H1 (cell line): ENCODE measurements at regions not wholly inside any gene's neighbourhood (a gene's known extent, or its start where the extent isn't known, plus 50 kb on each side); places are given as distances from the start of the nearest gene placed in this dataset.

ENCODE experiments used
- CTCF ChIA-PET: fragments of 300-600 bp; sonication (Branson Sonifier 250); formaldehyde crosslinking; loops from one replicate; lab custom pipeline; 2021; ENCODE audit not compliant: partially characterized antibody; lab: Charles Lee
- POLR2A ChIA-PET: fragments of 300-600 bp; sonication (Branson Sonifier 250); formaldehyde crosslinking; loops from one replicate; lab custom pipeline; 2021; ENCODE audit warnings: inconsistent platforms; ENCODE audit not compliant: partially characterized antibody; lab: Charles Lee
- DNase-seq, 2 experiments: peaks; one replicate each; pipeline versions ENCODE4 v3.0.0 to v3.0.0-alpha.2; 2010 to 2022; ENCODE audit warnings: low spot score in 2 of 2, low read depth in 1 of 2, mixed read lengths in 1 of 2
- FAIRE-seq: peaks from 2 replicates; lab custom pipeline; 2011; peaks lifted over from hg19 to GRCh38; lab: Jason Lieb, UNC
- H2AFZ ChIP-seq: 2 replicates; pipeline ENCODE4 v1.8.1; 2012; ENCODE audit warnings: low read length, inconsistent platforms
- H2AK5ac ChIP-seq: 2 replicates; pipeline ENCODE4 v1.6.1; 2013; ENCODE audit warnings: low read depth, low read length
- H2BK120ac ChIP-seq: replicated peaks from 2 replicates; pipeline ENCODE3; 2013; ENCODE audit warnings: low read depth, low read length, inconsistent platforms
- H2BK12ac ChIP-seq: 2 replicates; pipeline ENCODE4 v1.6.1; 2013; ENCODE audit warnings: low read depth, low read length
- H2BK15ac ChIP-seq: 2 replicates; pipeline ENCODE4 v1.6.1; 2013; ENCODE audit warnings: low read length
- H2BK20ac ChIP-seq: 2 replicates; pipeline ENCODE4 v1.6.1; 2013; ENCODE audit warnings: low read length
- H2BK5ac ChIP-seq: 2 replicates; pipeline ENCODE4 v1.6.1; 2013; ENCODE audit warnings: low read depth, low read length
- H3K14ac ChIP-seq: 2 replicates; pipeline ENCODE4 v1.6.1; 2013; ENCODE audit warnings: inconsistent platforms; ENCODE audit not compliant: insufficient read length
- H3K18ac ChIP-seq: 2 replicates; pipeline ENCODE4 v1.6.1; 2013; ENCODE audit warnings: low read length; ENCODE audit errors: extremely low read depth
- H3K23ac ChIP-seq: 2 replicates; pipeline ENCODE4 v1.6.1; 2013; ENCODE audit warnings: inconsistent platforms; ENCODE audit not compliant: insufficient read length
- H3K23me2 ChIP-seq: 2 replicates; pipeline ENCODE4 v1.6.1; 2013; ENCODE audit warnings: low read depth, low read length
- H3K27ac ChIP-seq: 2 replicates; pipeline ENCODE4 v1.6.1; 2011; ENCODE audit warnings: low read depth, low read length, inconsistent platforms
- H3K27me3 ChIP-seq, 4 experiments: replicated peaks in 1 of 4; 1 replicate in 1 of 4; 2 replicates in 3 of 4; pipeline versions ENCODE4 v1.6.1 to v1.8.1; 2011 to 2013; ENCODE audit warnings: low read length in 3 of 4, mild to moderate bottlenecking in 3 of 4, inconsistent platforms in 2 of 4, mixed read lengths in 2 of 4, moderate library complexity in 1 of 4; ENCODE audit not compliant: control insufficient read depth in 3 of 4, insufficient read depth in 3 of 4; ENCODE audit errors: extremely low read depth in 1 of 4
- H3K36me3 ChIP-seq, 4 experiments: 2 replicates each; pipeline versions ENCODE4 v1.6.1 to v1.8.1; 2011 to 2013; ENCODE audit warnings: mild to moderate bottlenecking in 4 of 4, low read length in 3 of 4, moderate library complexity in 2 of 4, control low read depth in 1 of 4, inconsistent platforms in 1 of 4; ENCODE audit not compliant: insufficient read depth in 4 of 4, control insufficient read depth in 2 of 4
- H3K4ac ChIP-seq: replicated peaks from 2 replicates; pipeline ENCODE3; 2013; ENCODE audit warnings: low read length, low read depth, mixed read lengths, inconsistent platforms; ENCODE audit not compliant: insufficient read length
- H3K4me1 ChIP-seq, 4 experiments: replicated peaks in 1 of 4; 1 replicate in 1 of 4; 2 replicates in 3 of 4; pipeline versions ENCODE4 v1.6.1 to v1.8.1; 2011 to 2013; ENCODE audit warnings: low read length in 3 of 4, inconsistent platforms in 2 of 4, mixed read lengths in 1 of 4; ENCODE audit not compliant: insufficient read depth in 4 of 4, control insufficient read depth in 3 of 4
- H3K4me2 ChIP-seq, 2 experiments: 2 replicates each; pipeline versions ENCODE4 v1.6.1 to v1.8.1; 2011 to 2013; ENCODE audit warnings: low read depth in 2 of 2, low read length in 2 of 2, control low read depth in 1 of 2, inconsistent platforms in 1 of 2, mild to moderate bottlenecking in 1 of 2; ENCODE audit not compliant: insufficient read depth in 1 of 2
- H3K4me3 ChIP-seq, 4 experiments: fragments of 200-600, 300-600 bp in 1 of 4; sonication (generic), shearing (Covaris generic), sonication (Bioruptor Twin) in 1 of 4; 2 replicates each; pipeline versions ENCODE4 v1.5.1 to v1.8.1; 2011 to 2016; ENCODE audit warnings: low read length in 4 of 4, low read depth in 3 of 4, control low read depth in 2 of 4, inconsistent platforms in 2 of 4, mild to moderate bottlenecking in 2 of 4, mixed read lengths in 1 of 4, moderate library complexity in 1 of 4; ENCODE audit not compliant: insufficient read depth in 2 of 4; ENCODE audit errors: extremely low read depth in 1 of 4
- H3K56ac ChIP-seq: replicated peaks from 2 replicates; pipeline ENCODE3; 2013; ENCODE audit warnings: low read depth, mild to moderate bottlenecking, mixed read lengths, low read length, inconsistent platforms; ENCODE audit not compliant: insufficient read length
- H3K79me1 ChIP-seq: 2 replicates; pipeline ENCODE4 v1.6.1; 2013; ENCODE audit warnings: low read depth, low read length, control low read depth
- H3K79me2 ChIP-seq, 2 experiments: 2 replicates each; pipeline versions ENCODE4 v1.6.1 to v1.8.1; 2012 to 2013; ENCODE audit warnings: low read length in 2 of 2, mild to moderate bottlenecking in 2 of 2, inconsistent platforms in 1 of 2; ENCODE audit not compliant: insufficient read depth in 2 of 2, control insufficient read depth in 1 of 2
- H3K9ac ChIP-seq, 4 experiments: replicated peaks in 1 of 4; 1 replicate in 1 of 4; 2 replicates in 3 of 4; pipeline versions ENCODE4 v1.6.1 to v1.8.1; 2011 to 2013; ENCODE audit warnings: low read depth in 3 of 4, low read length in 3 of 4, control low read depth in 2 of 4, mild to moderate bottlenecking in 2 of 4, moderate library complexity in 2 of 4, inconsistent platforms in 1 of 4; ENCODE audit errors: extremely low read depth in 1 of 4
- H3K9me3 ChIP-seq, 2 experiments: 2 replicates each; pipeline versions ENCODE4 v1.6.1 to v1.8.1; 2012 to 2013; ENCODE audit warnings: mild to moderate bottlenecking in 2 of 2, moderate library complexity in 2 of 2, control low read depth in 1 of 2, inconsistent platforms in 1 of 2, low read depth in 1 of 2, low read length in 1 of 2, mixed read lengths in 1 of 2; ENCODE audit not compliant: insufficient read depth in 2 of 2
- H4K20me1 ChIP-seq, 2 experiments: replicated peaks in 1 of 2; 2 replicates each; pipeline versions ENCODE3 to v1.8.1; 2011 to 2013; ENCODE audit warnings: inconsistent platforms in 2 of 2, low read length in 2 of 2, mild to moderate bottlenecking in 1 of 2; ENCODE audit not compliant: insufficient read depth in 2 of 2, control insufficient read depth in 1 of 2
- H4K5ac ChIP-seq: 2 replicates; pipeline ENCODE4 v1.6.1; 2013; ENCODE audit warnings: low read length, low read depth, mixed read lengths, inconsistent platforms; ENCODE audit not compliant: insufficient read length
- H4K8ac ChIP-seq: 2 replicates; pipeline ENCODE4 v1.8.0; 2013; ENCODE audit warnings: mild to moderate bottlenecking, moderate library complexity, low read length, inconsistent platforms; ENCODE audit not compliant: insufficient read depth; ENCODE audit errors: extremely low read depth
- H4K91ac ChIP-seq: replicated peaks from 2 replicates; pipeline ENCODE3; 2013; ENCODE audit warnings: low read length, mixed read lengths, inconsistent platforms; ENCODE audit not compliant: insufficient read length
- ASH2L ChIP-seq: fragments of 200-600, 300-600 bp; sonication (generic); IDR thresholded peaks from one replicate; pipeline ENCODE4 v1.7.1; 2017; ENCODE audit warnings: low read length
- CBX8 ChIP-seq: fragments of 300-800, 300-1000 bp; sonication (generic); IDR thresholded peaks from 2 replicates; pipeline ENCODE4 v1.7.1; 2016; ENCODE audit warnings: low read depth, low read length, borderline replicate concordance
- CEBPB ChIP-seq: IDR thresholded peaks from 2 replicates; pipeline ENCODE4 v1.6.1; 2012; ENCODE audit warnings: low read depth, low read length
- HDAC2 ChIP-seq, 2 experiments: fragments of 300-600 bp in 1 of 2; sonication (generic) in 1 of 2; IDR thresholded peaks; 2 replicates each; pipeline ENCODE4 v1.6.1; 2011 to 2012; ENCODE audit warnings: low read depth in 2 of 2, low read length in 2 of 2, mild to moderate bottlenecking in 2 of 2, moderate library complexity in 2 of 2, borderline replicate concordance in 1 of 2, inconsistent platforms in 1 of 2
- JUND ChIP-seq: IDR thresholded peaks from 2 replicates; pipeline ENCODE4 v1.6.1; 2011; ENCODE audit warnings: mild to moderate bottlenecking, improper control_type of control experiment, low read length
- KDM5A ChIP-seq: fragments of 200-600 bp; IDR thresholded peaks from 2 replicates; pipeline ENCODE4 v1.7.1; 2012; ENCODE audit warnings: mild to moderate bottlenecking, low read length, inconsistent platforms, mixed read lengths
- NRF1 ChIP-seq: IDR thresholded peaks from 2 replicates; pipeline ENCODE4 v1.6.1; 2011; ENCODE audit warnings: mild to moderate bottlenecking, low read depth, low read length, improper control_type of control experiment
- RXRA ChIP-seq: IDR thresholded peaks from 2 replicates; pipeline ENCODE4 v1.6.1; 2011; ENCODE audit warnings: low read depth, mild to moderate bottlenecking, low read length, moderate library complexity; ENCODE audit not compliant: insufficient read depth
- SIN3A ChIP-seq, 2 experiments: IDR thresholded peaks in 1 of 2; conservative IDR thresholded peaks in 1 of 2; 2 replicates each; pipeline ENCODE4 v1.6.1; 2011 to 2012; ENCODE audit warnings: low read length in 2 of 2, improper control_type of control experiment in 1 of 2, low read depth in 1 of 2, mild to moderate bottlenecking in 1 of 2
- SIX5 ChIP-seq: IDR thresholded peaks from 2 replicates; pipeline ENCODE4 v1.6.1; 2011; ENCODE audit warnings: mild to moderate bottlenecking, low read depth, low read length
- SP1 ChIP-seq: IDR thresholded peaks from 2 replicates; pipeline ENCODE4 v1.6.1; 2011; ENCODE audit warnings: low read depth, low read length
- SP4 ChIP-seq: IDR thresholded peaks from 2 replicates; pipeline ENCODE4 v1.6.1; 2012; ENCODE audit warnings: low read length, inconsistent platforms
- TBP ChIP-seq: IDR thresholded peaks from 2 replicates; pipeline ENCODE4 v1.6.1; 2011; ENCODE audit warnings: low read depth, low read length, improper control_type of control experiment
- TCF12 ChIP-seq: IDR thresholded peaks from 2 replicates; pipeline ENCODE4 v1.6.1; 2011; ENCODE audit warnings: low read depth, mild to moderate bottlenecking, low read length
- WGBS, 2 experiments: shearing (Covaris generic) in 1 of 2; methylation state at CpG; one replicate each; pipeline versions ENCODE4 v1.1.6 to v1.1.7; 2013 to 2015; ENCODE audit warnings: low lambda C conversion rate in 2 of 2, mixed read lengths in 2 of 2, inconsistent platforms in 1 of 2, low coverage in 1 of 2, missing lambda C conversion rate in 1 of 2; ENCODE audit not compliant: insufficient replicate concordance in 2 of 2, insufficient coverage in 1 of 2, insufficient read length in 1 of 2; ENCODE audit errors: extremely low coverage in 1 of 2, missing lambda C conversion rate in 1 of 2; 5-methylcytosine and 5-hydroxymethylcytosine counted together
- TF ChIP-seq, protein P1 (sequence below): IDR thresholded peaks from 2 replicates; pipeline ENCODE4 v1.6.1; 2012; ENCODE audit warnings: low read length, inconsistent platforms

DNA sequence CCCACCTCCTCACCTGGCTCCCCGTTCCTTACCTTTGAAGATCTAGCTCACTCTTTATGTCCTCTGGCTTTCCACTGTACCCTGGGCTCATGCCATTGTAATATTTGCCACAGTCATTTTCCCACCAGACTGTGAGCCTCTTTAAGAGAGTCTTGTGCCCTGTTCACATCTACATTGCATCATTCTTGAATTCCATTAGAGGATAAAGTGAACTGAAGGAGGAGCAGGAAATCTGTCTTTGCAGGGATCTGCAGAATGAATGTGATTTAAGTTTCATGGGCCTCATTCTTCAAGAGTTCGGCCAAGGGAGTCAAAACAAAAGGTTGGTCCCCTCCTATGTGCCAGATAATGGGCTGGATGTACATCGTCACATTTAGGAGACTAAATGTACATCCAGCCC is 272.6 kb upstream of the CITED2 start:
- H2BK12ac ChIP-seq = no peak overlapping the region
- no peaks in the 10 kb centered on the region for H3K79me1 ChIP-seq
- H3K27me3 ChIP-seq = no peaks in the 10 kb centered on the region
- H3K79me2 ChIP-seq = no peaks in the 10 kb centered on the region
- no peak overlapping the region for H3K4me3 ChIP-seq
- H3K9ac ChIP-seq = no peak overlapping the region
- H4K20me1 ChIP-seq = no peaks in the 10 kb centered on the region
- H3K4me2 ChIP-seq = no peak overlapping the region
- no peaks in the 10 kb centered on the region for H3K23me2 ChIP-seq
- H2AK5ac ChIP-seq = no peak overlapping the region
- H4K5ac ChIP-seq = no peak overlapping the region
- ChIA-PET POLR2A (no interaction called here), CTCF (no interaction called here)
- H2BK20ac ChIP-seq = no peak overlapping the region
- DNase-seq = no peak
- no peak overlapping the region for H2BK120ac ChIP-seq
- no peak overlapping the region for H2AFZ ChIP-seq
- H2BK5ac ChIP-seq = no peak overlapping the region
- no peaks in the 10 kb centered on the region for H3K36me3 ChIP-seq
- no peak overlapping the region for H3K56ac ChIP-seq
- H2BK15ac ChIP-seq = no peak overlapping the region
- no peak overlapping the region for H3K4ac ChIP-seq
- H3K18ac ChIP-seq = no peak overlapping the region
- H3K27ac ChIP-seq = no peak overlapping the region
- 87% methylated on average over 3 of the region's 3 CpGs; no CpG with 5 or more reads in 1 of the 2 experiments for WGBS, 2 experiments
- H3K14ac ChIP-seq = no peak overlapping the region
- no peak overlapping the region for H4K91ac ChIP-seq
- H3K9me3 ChIP-seq = no peaks in the 10 kb centered on the region
- no peak overlapping the region for H4K8ac ChIP-seq
- H3K4me1 ChIP-seq = no peaks in the 10 kb centered on the region
- FAIRE-seq = no peak
- H3K23ac ChIP-seq = no peak overlapping the region
- TF ChIP-seq, protein P1, sequence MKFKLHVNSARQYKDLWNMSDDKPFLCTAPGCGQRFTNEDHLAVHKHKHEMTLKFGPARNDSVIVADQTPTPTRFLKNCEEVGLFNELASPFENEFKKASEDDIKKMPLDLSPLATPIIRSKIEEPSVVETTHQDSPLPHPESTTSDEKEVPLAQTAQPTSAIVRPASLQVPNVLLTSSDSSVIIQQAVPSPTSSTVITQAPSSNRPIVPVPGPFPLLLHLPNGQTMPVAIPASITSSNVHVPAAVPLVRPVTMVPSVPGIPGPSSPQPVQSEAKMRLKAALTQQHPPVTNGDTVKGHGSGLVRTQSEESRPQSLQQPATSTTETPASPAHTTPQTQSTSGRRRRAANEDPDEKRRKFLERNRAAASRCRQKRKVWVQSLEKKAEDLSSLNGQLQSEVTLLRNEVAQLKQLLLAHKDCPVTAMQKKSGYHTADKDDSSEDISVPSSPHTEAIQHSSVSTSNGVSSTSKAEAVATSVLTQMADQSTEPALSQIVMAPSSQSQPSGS = no peak
- TF ChIP-seq SIX5 (no peak), ASH2L (no peak), SP1 (no peak), JUND (no peak), SIN3A (conservative IDR thresholded peaks at IDR 0.05 in 1 of 2, IDR thresholded peaks at IDR 0.05 in 1 of 2; ENCODE audit: low read depth in 1 of 2, low read length in 2 of 2) (no peak), CEBPB (no peak), KDM5A (no peak), HDAC2 (IDR thresholded peaks at IDR 0.05; ENCODE audit: borderline replicate concordance in 1 of 2, low read depth in 2 of 2, low read length in 2 of 2) (no peak), NRF1 (no peak), CBX8 (no peak), TCF12 (no peak), RXRA (no peak), SP4 (no peak), TBP (no peak)
